DND-41 (cell line): ENCODE measurements at regions not wholly inside any gene's neighbourhood (a gene's known extent, or its start where the extent isn't known, plus 50 kb on each side); places are given as distances from the start of the nearest gene placed in this dataset.

Experiments used
- ATAC-seq: fragments of 200-7000 bp; cut with Tn5 transposase; 3 replicates; pipeline ENCODE4 v1.9.1; 2021; ENCODE audit warnings: low read depth; ENCODE audit not compliant: insufficient read depth
- DNase-seq: peaks from one replicate; pipeline ENCODE4 v3.0.0-alpha.2; 2020
- H2AFZ ChIP-seq: 2 replicates; pipeline ENCODE4 v1.6.0; 2012; ENCODE audit warnings: low read depth, low read length
- H3K27ac ChIP-seq: 2 replicates; pipeline ENCODE4 v1.5.1; 2012; ENCODE audit warnings: low read length, inconsistent platforms
- H3K27me3 ChIP-seq: fragments of 200-600 bp; sonication (generic); 2 replicates; pipeline ENCODE4 v1.6.0; 2012; ENCODE audit warnings: low read length, mild to moderate bottlenecking, inconsistent platforms; ENCODE audit not compliant: insufficient read depth, poor library complexity
- H3K36me3 ChIP-seq: 2 replicates; pipeline ENCODE4 v1.5.1; 2012; ENCODE audit warnings: low read length, inconsistent platforms; ENCODE audit not compliant: insufficient read depth
- H3K4me1 ChIP-seq: 2 replicates; pipeline ENCODE4 v1.5.1; 2012; ENCODE audit warnings: mild to moderate bottlenecking, low read length; ENCODE audit not compliant: insufficient read depth
- H3K4me2 ChIP-seq: 2 replicates; pipeline ENCODE4 v1.6.0; 2012; ENCODE audit warnings: mild to moderate bottlenecking, moderate library complexity, low read length, inconsistent platforms; ENCODE audit not compliant: insufficient read depth
- H3K4me3 ChIP-seq, 2 experiments: fragments of 200-600 bp in 1 of 2; shearing (Covaris generic) in 1 of 2; 2 replicates each; pipeline ENCODE4 v1.5.1; 2012 to 2016; ENCODE audit warnings: inconsistent platforms in 2 of 2, low read length in 2 of 2, mild to moderate bottlenecking in 2 of 2, low read depth in 1 of 2, moderate library complexity in 1 of 2
- H3K79me2 ChIP-seq: 2 replicates; pipeline ENCODE4 v1.6.0; 2012; ENCODE audit warnings: low read length, inconsistent platforms; ENCODE audit not compliant: insufficient read depth
- H3K9ac ChIP-seq: 2 replicates; pipeline ENCODE4 v1.6.0; 2012; ENCODE audit warnings: low read depth, mild to moderate bottlenecking, inconsistent platforms, low read length, moderate library complexity
- H3K9me3 ChIP-seq: 2 replicates; pipeline ENCODE4 v1.5.1; 2012; ENCODE audit warnings: low read length, moderate library complexity, mild to moderate bottlenecking, inconsistent platforms; ENCODE audit not compliant: insufficient read depth, severe bottlenecking
- H4K20me1 ChIP-seq: 2 replicates; pipeline ENCODE4 v1.6.0; 2012; ENCODE audit warnings: low read length; ENCODE audit not compliant: insufficient read depth
- CTCF ChIP-seq: IDR thresholded peaks from 2 replicates; pipeline ENCODE4 v1.5.1; 2012; ENCODE audit warnings: borderline replicate concordance, low read length, moderate library complexity, mild to moderate bottlenecking; ENCODE audit not compliant: poor library complexity, severe bottlenecking; ENCODE audit errors: extremely low read depth
- EZH2 ChIP-seq: IDR thresholded peaks from 3 replicates; pipeline ENCODE4 v1.6.1; 2012; ENCODE audit warnings: borderline replicate concordance, low read depth, mild to moderate bottlenecking, moderate library complexity, low read length, inconsistent platforms; ENCODE audit not compliant: severe bottlenecking

- H4K20me1 ChIP-seq: no peaks in the 10 kb centered on the region
- H3K9me3 ChIP-seq: no peaks in the 10 kb centered on the region
- H3K4me2 ChIP-seq: no peak overlapping the region
- TF ChIP-seq CTCF: no peak
- TF ChIP-seq EZH2: no peak
- H3K27me3 ChIP-seq: no peaks in the 10 kb centered on the region
- H3K4me3 ChIP-seq: no peak overlapping the region
- H2AFZ ChIP-seq: no peak overlapping the region
- no peaks in the 10 kb centered on the region for H3K36me3 ChIP-seq
- no peak for DNase-seq
- no peak overlapping the region for H3K27ac ChIP-seq
- H3K9ac ChIP-seq: no peak overlapping the region
- no peak for ATAC-seq
- no peaks in the 10 kb centered on the region for H3K79me2 ChIP-seq
- no peaks in the 10 kb centered on the region for H3K4me1 ChIP-seq
Measured at GRCh38 chr2:30355306-30355705, 91.7 kb upstream of the LCLAT1 start.

- TF ChIP-seq EZH2 (no peak), CTCF (no peak)
- H3K4me3 ChIP-seq: no peak overlapping the region
Measured at GRCh38 chr2:30356071-30356470, 91.0 kb upstream of the LCLAT1 start.

GRCh38 chr2:30356776-30357175 lies 90.3 kb upstream of the LCLAT1 start:
- Histone ChIP-seq H3K36me3 (no peaks in the 10 kb centered on the region), H3K27ac (no peak overlapping the region), H3K4me1 (no peaks in the 10 kb centered on the region), H3K4me3 (no peak overlapping the region), H4K20me1 (no peaks in the 10 kb centered on the region), H3K27me3 (no peaks in the 10 kb centered on the region), H3K79me2 (no peaks in the 10 kb centered on the region), H3K9ac (no peak overlapping the region), H2AFZ (no peak overlapping the region), H3K4me2 (no peak overlapping the region), H3K9me3 (no peaks in the 10 kb centered on the region)
- no peak for ATAC-seq
- no peak for TF ChIP-seq EZH2
- TF ChIP-seq CTCF: no peak
- DNase-seq: no peak

More at GRCh38 chr2:30356071-30356470, 91.0 kb upstream of the LCLAT1 start:
- Histone ChIP-seq H3K27ac (no peak overlapping the region), H3K4me1 (no peaks in the 10 kb centered on the region), H3K36me3 (no peaks in the 10 kb centered on the region), H3K79me2 (no peaks in the 10 kb centered on the region), H2AFZ (no peak overlapping the region), H4K20me1 (no peaks in the 10 kb centered on the region), H3K27me3 (no peaks in the 10 kb centered on the region), H3K4me2 (no peak overlapping the region), H3K9ac (no peak overlapping the region), H3K9me3 (no peaks in the 10 kb centered on the region)
- DNase-seq (no peak), ATAC-seq (no peak)

- TF ChIP-seq EZH2 (no peak), CTCF (no peak)
- H2AFZ ChIP-seq: no peak overlapping the region
- no peaks in the 10 kb centered on the region for H3K9me3 ChIP-seq
- H3K27me3 ChIP-seq: no peaks in the 10 kb centered on the region
- H4K20me1 ChIP-seq: no peaks in the 10 kb centered on the region
- H3K4me1 ChIP-seq: no peaks in the 10 kb centered on the region
- DNase-seq (no peak), ATAC-seq (no peak)
- H3K4me2 ChIP-seq: no peak overlapping the region
- H3K4me3 ChIP-seq: no peak overlapping the region
- H3K9ac ChIP-seq: no peak overlapping the region
- H3K36me3 ChIP-seq: no peaks in the 10 kb centered on the region
- H3K79me2 ChIP-seq: no peaks in the 10 kb centered on the region
- H3K27ac ChIP-seq: no peak overlapping the region
Measured at GRCh38 chr2:30358351-30358750, 88.7 kb upstream of the LCLAT1 start.
